NCI-H2107 (cell line): ENCODE measurements at regions not wholly inside any gene's neighbourhood (a gene's known extent, or its start where the extent isn't known, plus 50 kb on each side); places are given as distances from the start of the nearest gene placed in this dataset.
A peak's percentile ranks its signal among the peaks of the same experiment; 100 is the strongest.
"Not testable (repeated sequence)": the region's sequence is repeated elsewhere in the genome, so short reads cannot be mapped to it uniquely, and the experiment has no call there.

Source experiments
- DNase-seq: peaks from one replicate; lab custom pipeline; 2025; lab: John Stamatoyannopoulos, UW

- no peak for DNase-seq
These were observed 327.0 kb upstream of the PCDH9 start for GRCh38 chr13:67557118-67557517.

GRCh38 chr13:67554746-67555452, 324.8 kb upstream of the PCDH9 start:
- DNase-seq = no peak

- no peak for DNase-seq
These were observed 324.1 kb upstream of the PCDH9 start for GRCh38 chr13:67554286-67554685.

- DNase-seq = no peak
These were observed 319.2 kb upstream of the PCDH9 start for GRCh38 chr13:67549331-67549730.

GRCh38 chr13:67538906-67539305, 308.8 kb upstream of the PCDH9 start:
- DNase-seq = no peak

- DNase-seq = no peak
These were observed 290.8 kb upstream of the PCDH9 start for GRCh38 chr13:67520886-67521285.

- no peak for DNase-seq
These were observed 289.2 kb upstream of the PCDH9 start for GRCh38 chr13:67519356-67519755.

GRCh38 chr13:67518785-67519184, 288.6 kb upstream of the PCDH9 start:
- no peak for DNase-seq

GRCh38 chr13:67515895-67516294, 285.8 kb upstream of the PCDH9 start:
- peak; percentile 13 for DNase-seq

- no peak for DNase-seq
These were observed 278.9 kb upstream of the PCDH9 start for GRCh38 chr13:67509018-67509417.

GRCh38 chr13:67508275-67508674, 278.1 kb upstream of the PCDH9 start:
- DNase-seq = not testable (repeated sequence)

GRCh38 chr13:67506407-67506806, 276.3 kb upstream of the PCDH9 start:
- no peak for DNase-seq

- DNase-seq = no peak
These were observed 275.2 kb upstream of the PCDH9 start for GRCh38 chr13:67505376-67505775.

GRCh38 chr13:67498948-67499347, 268.8 kb upstream of the PCDH9 start:
- no peak for DNase-seq

- no peak for DNase-seq
These were observed 263.7 kb upstream of the PCDH9 start for GRCh38 chr13:67493835-67494234.

- no peak for DNase-seq
These were observed 258.9 kb upstream of the PCDH9 start for GRCh38 chr13:67489016-67489415.

GRCh38 chr13:67481445-67481844, 251.3 kb upstream of the PCDH9 start:
- DNase-seq = no peak

GRCh38 chr13:67474115-67474514, 244.0 kb upstream of the PCDH9 start:
- no peak for DNase-seq

GRCh38 chr13:67469623-67470022, 239.5 kb upstream of the PCDH9 start:
- DNase-seq = no peak

- DNase-seq = no peak
These were observed 236.4 kb upstream of the PCDH9 start for GRCh38 chr13:67466569-67466968.

GRCh38 chr13:67464154-67464553, 234.0 kb upstream of the PCDH9 start:
- no peak for DNase-seq

- DNase-seq = no peak
These were observed 232.0 kb upstream of the PCDH9 start for GRCh38 chr13:67462098-67462497.

- DNase-seq = not testable (repeated sequence)
These were observed 222.4 kb upstream of the PCDH9 start for GRCh38 chr13:67452526-67452925.

- DNase-seq = no peak
These were observed 215.3 kb upstream of the PCDH9 start for GRCh38 chr13:67445436-67445835.
